ENCODE measurements at regions not wholly inside any gene's neighbourhood (a gene's known extent, or its start where the extent isn't known, plus 50 kb on each side); places are given as distances from the start of the nearest gene placed in this dataset.

- no peak for TF ChIP-seq CTCF (IDR thresholded peaks at IDR 0.05)
- TF ChIP-seq POLR2A (IDR thresholded peaks at IDR 0.05): no peak
Measured at GRCh38 chr4:171221181-171221580, 592.0 kb upstream of the GALNTL6 start.

Data from esophagus squamous epithelium (tissue), 4 donors.